Psoas muscle (tissue), 7 donors: ENCODE measurements at regions not wholly inside any gene's neighbourhood (a gene's known extent, or its start where the extent isn't known, plus 50 kb on each side); places are given as distances from the start of the nearest gene placed in this dataset.

Experiments
- ATAC-seq, 4 donors: fragments of 200-7000 bp; cut with Tn5 transposase; one replicate each; pipeline ENCODE4 v1.9.1; 2020; ENCODE audit warnings: moderate library complexity in 3 of 4, mild to moderate bottlenecking in 2 of 4
- DNase-seq, 2 donors: peaks; one replicate each; pipeline ENCODE4 v3.0.0-alpha.2; 2020
- H3K27ac ChIP-seq: fragments of 200-600 bp; one replicate; pipeline ENCODE4 v1.8.0; 2022
- H3K27me3 ChIP-seq, 3 donors: fragments of 200-600 bp in 1 of 3; one replicate each; pipeline versions ENCODE4 v1.6.1 to v1.8.0; 2013 to 2022; ENCODE audit warnings: low read length in 2 of 3, mild to moderate bottlenecking in 2 of 3, moderate library complexity in 1 of 3; ENCODE audit not compliant: insufficient read depth in 3 of 3
- H3K36me3 ChIP-seq, 2 donors: fragments of 200-600 bp in 1 of 2; one replicate each; pipeline versions ENCODE4 v1.6.1 to v1.8.0; 2013 to 2022; ENCODE audit warnings: low read depth in 1 of 2, mild to moderate bottlenecking in 1 of 2, moderate library complexity in 1 of 2; ENCODE audit not compliant: insufficient read depth in 1 of 2
- H3K4me1 ChIP-seq: fragments of 200-600 bp; one replicate; pipeline ENCODE4 v1.8.0; 2022
- H3K4me3 ChIP-seq: fragments of 200-600 bp; one replicate; pipeline ENCODE4 v1.8.0; 2022; ENCODE audit warnings: mild to moderate bottlenecking
- H3K9me3 ChIP-seq: fragments of 200-600 bp; one replicate; pipeline ENCODE4 v1.8.0; 2022
- CTCF ChIP-seq: fragments of 200-600 bp; IDR thresholded peaks from one replicate; pipeline ENCODE4 v1.8.0; 2022; ENCODE audit warnings: antibody characterized with exemption
- WGBS, 3 donors: extraction: QIAGEN DNeasy Blood & Tissue Kit; methylation state at CpG; one replicate each; pipeline versions ENCODE4 v1.1.6 to v1.1.7; 2013; 5-methylcytosine and 5-hydroxymethylcytosine counted together
- intact Hi-C, 2 donors: fragments of 100-400 bp; cut with DNase I; formaldehyde crosslinking; loops; one replicate each; pipeline versions ENCODE4 v1.11.0 to v1.14.2; 2022
- donor health status: healthy with polysubstance abuse.
- donor health status: DM: no; HTN: no; CAD: no; lungs with moderate emphysema.
- donor health status: Bipolar disorder and iron deficiency.
- donor health status: healthy.
- donor health status: DM: yes; HTN: yes; CAD: no.
- donor health status: DM: no; HTN: no; CAD: no.
- donor health status: DM: yes; HTN: yes; CAD: no.

GRCh38 chr12:105982022-105982421, 156.7 kb downstream of the NUAK1 start:
- no peak for DNase-seq
- H3K9me3 ChIP-seq = no peaks in the 10 kb centered on the region
- no peak overlapping the region for H3K4me3 ChIP-seq
- no peak for TF ChIP-seq CTCF
- ATAC-seq = peak; percentile 53 to 70 (median 66)
- H3K36me3 ChIP-seq = no peaks in the 10 kb centered on the region
- H3K27me3 ChIP-seq = no peaks in the 10 kb centered on the region
- H3K4me1 ChIP-seq = peaks cover 13% of the 10 kb centered on the region
- intact Hi-C loops = no loop called here
- 17 to 30% (median 22%) methylated on average over 6 of the region's 6 CpGs for WGBS, 3 donors
- H3K27ac ChIP-seq = no peak overlapping the region

GRCh38 chr12:105983622-105984320, 155.0 kb downstream of the NUAK1 start:
- WGBS, 3 donors = 43 to 58% (median 51%) methylated on average over 7 of the region's 7 CpGs
- no peaks in the 10 kb centered on the region for H3K27me3 ChIP-seq
- intact Hi-C loops = no loop called here
- no peaks in the 10 kb centered on the region for H3K9me3 ChIP-seq
- peaks cover 13% of the 10 kb centered on the region for H3K4me1 ChIP-seq
- no peaks in the 10 kb centered on the region for H3K36me3 ChIP-seq
- TF ChIP-seq CTCF = no peak
- no peak overlapping the region for H3K27ac ChIP-seq
- no peak overlapping the region for H3K4me3 ChIP-seq
- DNase-seq (no peak), ATAC-seq (peak in 3 of 4 donors; percentile 34 to 54 (median 42))

- TF ChIP-seq CTCF = no peak
- Histone ChIP-seq H3K9me3 (no peaks in the 10 kb centered on the region), H3K36me3 (no peaks in the 10 kb centered on the region), H3K4me3 (no peak overlapping the region), H3K27ac (no peak overlapping the region), H3K27me3 (no peaks in the 10 kb centered on the region), H3K4me1 (peaks cover 13% of the 10 kb centered on the region)
- DNase-seq (no peak), ATAC-seq (no peak)
- intact Hi-C loops = no loop called here
- 63 to 94% (median 78%) methylated on average over 2 of the region's 2 CpGs for WGBS, 3 donors
Measured at GRCh38 chr12:105985383-105985782, 153.4 kb downstream of the NUAK1 start.

GRCh38 chr12:105986779-105987684, 151.7 kb downstream of the NUAK1 start:
- TF ChIP-seq CTCF = no peak
- Histone ChIP-seq H3K27me3 (no peaks in the 10 kb centered on the region), H3K4me1 (peaks cover 4% of the 10 kb centered on the region), H3K4me3 (no peak overlapping the region), H3K9me3 (no peaks in the 10 kb centered on the region), H3K27ac (no peak overlapping the region), H3K36me3 (no peaks in the 10 kb centered on the region)
- DNase-seq (no peak), ATAC-seq (no peak)
- intact Hi-C loops = no loop called here
- WGBS, 3 donors = 68 to 100% (median 73%) methylated on average over 4 of the region's 4 CpGs
